Esophagus muscularis mucosa (tissue), 4 donors: ENCODE measurements at regions not wholly inside any gene's neighbourhood (a gene's known extent, or its start where the extent isn't known, plus 50 kb on each side); places are given as distances from the start of the nearest gene placed in this dataset.

Experiments
- EP300 ChIP-seq: sonication (generic); formaldehyde crosslinking; IDR thresholded peaks from one replicate; pipeline ENCODE4 v1.6.1; 2017; ENCODE audit warnings: antibody characterized with exemption
- POLR2A ChIP-seq: fragments of 450-650 bp; IDR thresholded peaks from one replicate; pipeline ENCODE4 v1.6.1; 2017; ENCODE audit warnings: antibody characterized with exemption, moderate library complexity, mild to moderate bottlenecking, low read depth
- POLR2AphosphoS5 ChIP-seq, 2 donors: sonication (generic); formaldehyde crosslinking; IDR thresholded peaks; one replicate each; pipeline ENCODE4 v1.6.1; 2017; ENCODE audit warnings: antibody characterized with exemption in 2 of 2
- TF ChIP-seq, protein P1 (sequence below), 3 experiments: fragments of 200-600 bp in 2 of 3; fragments of 450-650 bp in 1 of 3; sonication (generic) in 2 of 3; IDR thresholded peaks; one replicate each; pipeline ENCODE4 v1.5.1; 2017 to 2019; ENCODE audit warnings: antibody characterized with exemption in 3 of 3, mild to moderate bottlenecking in 2 of 3, moderate library complexity in 1 of 3

DNA sequence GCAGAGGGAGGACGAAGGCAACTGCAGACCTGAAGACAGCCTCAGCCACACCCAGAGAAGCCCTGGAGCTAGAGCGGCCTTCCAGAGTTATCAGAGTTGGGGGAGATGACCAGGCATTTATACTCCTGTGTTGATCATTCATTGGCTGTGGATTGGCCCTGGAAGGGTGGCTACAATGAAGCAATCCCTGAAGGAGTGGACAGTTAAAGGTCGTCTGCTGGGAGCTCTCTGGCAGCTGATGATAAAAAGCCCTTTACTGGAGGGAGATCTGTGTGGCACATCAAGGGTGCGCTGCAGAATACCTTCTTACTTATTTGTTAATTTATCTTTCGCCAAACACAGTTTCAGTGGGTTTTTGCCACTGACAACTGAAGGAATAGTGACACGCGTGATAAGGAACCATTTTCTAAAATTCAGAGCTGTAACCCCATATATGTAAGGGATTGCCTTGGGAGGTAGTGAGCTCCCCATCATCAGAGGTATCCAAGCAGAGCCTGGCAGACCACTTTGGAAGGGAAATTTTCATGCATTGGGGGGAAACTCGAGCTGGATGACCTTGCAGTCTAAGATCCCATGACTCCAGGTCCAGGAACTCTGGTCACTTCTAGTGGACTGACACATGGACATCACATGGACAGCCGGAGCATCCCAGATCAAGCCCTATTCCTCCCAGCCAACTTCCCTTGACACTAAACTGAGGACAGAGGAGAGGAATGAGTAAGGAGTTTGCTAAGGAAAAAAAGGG is 126.4 kb upstream of the GADD45A start:
- TF ChIP-seq, protein P1, sequence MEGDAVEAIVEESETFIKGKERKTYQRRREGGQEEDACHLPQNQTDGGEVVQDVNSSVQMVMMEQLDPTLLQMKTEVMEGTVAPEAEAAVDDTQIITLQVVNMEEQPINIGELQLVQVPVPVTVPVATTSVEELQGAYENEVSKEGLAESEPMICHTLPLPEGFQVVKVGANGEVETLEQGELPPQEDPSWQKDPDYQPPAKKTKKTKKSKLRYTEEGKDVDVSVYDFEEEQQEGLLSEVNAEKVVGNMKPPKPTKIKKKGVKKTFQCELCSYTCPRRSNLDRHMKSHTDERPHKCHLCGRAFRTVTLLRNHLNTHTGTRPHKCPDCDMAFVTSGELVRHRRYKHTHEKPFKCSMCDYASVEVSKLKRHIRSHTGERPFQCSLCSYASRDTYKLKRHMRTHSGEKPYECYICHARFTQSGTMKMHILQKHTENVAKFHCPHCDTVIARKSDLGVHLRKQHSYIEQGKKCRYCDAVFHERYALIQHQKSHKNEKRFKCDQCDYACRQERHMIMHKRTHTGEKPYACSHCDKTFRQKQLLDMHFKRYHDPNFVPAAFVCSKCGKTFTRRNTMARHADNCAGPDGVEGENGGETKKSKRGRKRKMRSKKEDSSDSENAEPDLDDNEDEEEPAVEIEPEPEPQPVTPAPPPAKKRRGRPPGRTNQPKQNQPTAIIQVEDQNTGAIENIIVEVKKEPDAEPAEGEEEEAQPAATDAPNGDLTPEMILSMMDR (IDR thresholded peaks at IDR 0.05), result no peak
- TF ChIP-seq EP300 (no peak), POLR2A (no peak), POLR2AphosphoS5 (IDR thresholded peaks at IDR 0.05) (no peak)
